ENCODE measurements at regions not wholly inside any gene's neighbourhood (a gene's known extent, or its start where the extent isn't known, plus 50 kb on each side); places are given as distances from the start of the nearest gene placed in this dataset.

DNA sequence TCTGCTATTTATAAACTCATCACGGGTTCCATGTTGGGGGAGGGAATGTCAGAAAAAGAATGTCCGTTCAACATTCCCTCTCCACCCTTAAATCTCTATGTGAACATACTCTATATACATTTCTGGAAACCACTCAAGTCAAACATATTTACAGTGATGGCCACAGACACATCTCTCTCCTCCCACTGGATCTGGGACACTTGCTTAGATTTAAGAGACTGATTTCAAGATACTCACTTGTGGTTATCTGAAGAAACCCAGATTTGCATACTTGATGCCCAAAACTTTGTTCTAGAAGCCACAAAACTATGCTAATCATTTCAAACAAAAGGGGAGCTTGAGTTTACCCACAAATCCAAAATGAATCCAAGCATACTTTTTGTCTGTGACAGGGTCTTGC is 182.9 kb upstream of the SOX9 start:
- no peaks in the 10 kb centered on the region for H3K36me3 Mint-ChIP-seq (ENCODE audit: low read depth)
- intact Hi-C loops (cut with micrococcal nuclease), result no loop called here
- peaks cover 18% of the 10 kb centered on the region for H3K9me3 Mint-ChIP-seq
- H3K4me1 Mint-ChIP-seq (ENCODE audit: low read depth), result no peaks in the 10 kb centered on the region
- no peak for DNase-seq (ENCODE audit: low spot score)
- no peaks in the 10 kb centered on the region for H3K27me3 Mint-ChIP-seq (ENCODE audit: low read depth)
- H3K4me3 Mint-ChIP-seq (ENCODE audit: low read depth), result no peak overlapping the region
- H3K27ac Mint-ChIP-seq, result no peak overlapping the region

DNA sequence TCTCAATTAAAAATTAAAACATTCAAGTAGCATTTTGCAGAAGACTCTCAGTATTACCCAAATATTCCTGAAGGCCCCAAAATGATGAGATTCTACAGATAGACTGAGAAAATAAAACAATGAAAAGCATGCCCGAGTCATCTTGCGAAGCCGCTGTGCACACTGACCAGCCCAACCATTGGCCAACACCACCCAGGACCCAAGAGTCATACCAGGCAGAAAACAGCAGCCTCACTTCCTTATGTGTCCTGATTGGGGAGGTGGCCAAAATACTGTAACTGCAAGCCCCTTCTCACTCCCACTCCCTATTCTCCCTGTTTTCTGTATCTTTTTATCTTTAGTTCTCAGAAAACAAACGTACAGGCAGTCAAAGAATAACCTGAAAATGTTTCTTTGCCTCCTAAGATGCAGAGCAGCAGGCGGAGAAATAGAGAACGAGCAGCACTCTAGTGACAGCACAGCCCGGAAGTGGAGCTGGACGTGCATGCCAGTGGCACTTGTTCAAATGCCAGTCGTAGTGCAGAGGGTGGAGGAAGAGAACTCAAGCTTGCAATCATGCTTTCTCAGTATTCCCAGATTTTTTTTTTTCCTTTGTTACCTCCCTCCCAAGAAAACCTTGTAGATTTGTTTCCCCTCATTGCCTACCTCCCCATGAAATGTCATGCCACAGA is 182.3 kb upstream of the SOX9 start:
- intact Hi-C loops (cut with micrococcal nuclease), result no loop called here
- no peak for DNase-seq (ENCODE audit: low spot score)
- Mint-ChIP-seq H3K4me1 (ENCODE audit: low read depth) (no peaks in the 10 kb centered on the region), H3K36me3 (ENCODE audit: low read depth) (no peaks in the 10 kb centered on the region), H3K4me3 (ENCODE audit: low read depth) (no peak overlapping the region), H3K9me3 (peaks cover 18% of the 10 kb centered on the region), H3K27me3 (ENCODE audit: low read depth) (no peaks in the 10 kb centered on the region), H3K27ac (no peak overlapping the region)

DNA sequence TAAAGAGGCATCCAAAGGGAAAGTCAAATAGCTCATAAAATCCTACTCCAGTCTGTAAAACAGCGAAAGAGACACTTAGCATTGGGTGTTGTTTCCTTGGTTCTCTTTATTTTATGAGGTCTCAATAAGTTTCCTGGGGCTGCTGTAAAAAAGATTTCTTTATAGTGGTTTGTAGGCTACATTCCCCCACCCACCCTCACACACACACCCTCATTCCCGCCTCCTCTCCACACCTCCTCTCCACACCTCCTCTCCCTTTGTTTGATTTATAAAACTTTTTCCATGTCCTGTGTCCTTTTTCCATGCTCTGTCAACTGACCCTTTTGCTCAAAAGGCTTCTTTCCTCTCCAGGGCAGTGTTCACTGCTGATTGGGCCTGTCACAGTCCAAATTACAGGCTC is 178.9 kb upstream of the SOX9 start:
- peaks cover 32% of the 10 kb centered on the region for H3K9me3 Mint-ChIP-seq
- intact Hi-C loops (cut with micrococcal nuclease), result no loop called here
- no peaks in the 10 kb centered on the region for H3K4me1 Mint-ChIP-seq (ENCODE audit: low read depth)
- no peaks in the 10 kb centered on the region for H3K27me3 Mint-ChIP-seq (ENCODE audit: low read depth)
- no peak overlapping the region for H3K4me3 Mint-ChIP-seq (ENCODE audit: low read depth)
- no peak for DNase-seq (ENCODE audit: low spot score)
- H3K27ac Mint-ChIP-seq, result no peak overlapping the region
- H3K36me3 Mint-ChIP-seq (ENCODE audit: low read depth), result no peaks in the 10 kb centered on the region

DNA sequence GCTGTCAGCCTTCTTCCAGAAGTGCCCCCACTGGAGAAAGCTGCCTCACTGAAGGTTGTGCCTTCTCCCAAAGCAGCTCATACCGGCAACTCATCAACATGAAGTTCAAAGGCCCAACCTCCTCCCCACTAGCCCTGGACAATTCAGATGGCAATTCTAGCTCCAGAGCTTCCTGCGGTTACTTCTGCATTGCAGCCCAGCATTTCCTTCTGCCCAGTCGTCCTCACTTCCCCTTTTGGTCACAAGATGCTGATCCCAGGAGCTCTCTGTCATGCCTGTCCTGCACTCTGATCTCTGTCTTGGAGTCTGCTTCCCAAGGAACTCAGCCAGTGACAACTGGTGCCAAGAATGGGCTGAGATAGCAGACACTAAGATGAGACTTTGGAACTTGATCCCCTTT is 178.2 kb upstream of the SOX9 start:
- intact Hi-C loops (cut with micrococcal nuclease), result no loop called here
- H3K4me1 Mint-ChIP-seq (ENCODE audit: low read depth), result no peaks in the 10 kb centered on the region
- peaks cover 32% of the 10 kb centered on the region for H3K9me3 Mint-ChIP-seq
- no peaks in the 10 kb centered on the region for H3K36me3 Mint-ChIP-seq (ENCODE audit: low read depth)
- no peak overlapping the region for H3K4me3 Mint-ChIP-seq (ENCODE audit: low read depth)
- no peak for DNase-seq (ENCODE audit: low spot score)
- H3K27ac Mint-ChIP-seq, result no peak overlapping the region
- no peaks in the 10 kb centered on the region for H3K27me3 Mint-ChIP-seq (ENCODE audit: low read depth)

DNA sequence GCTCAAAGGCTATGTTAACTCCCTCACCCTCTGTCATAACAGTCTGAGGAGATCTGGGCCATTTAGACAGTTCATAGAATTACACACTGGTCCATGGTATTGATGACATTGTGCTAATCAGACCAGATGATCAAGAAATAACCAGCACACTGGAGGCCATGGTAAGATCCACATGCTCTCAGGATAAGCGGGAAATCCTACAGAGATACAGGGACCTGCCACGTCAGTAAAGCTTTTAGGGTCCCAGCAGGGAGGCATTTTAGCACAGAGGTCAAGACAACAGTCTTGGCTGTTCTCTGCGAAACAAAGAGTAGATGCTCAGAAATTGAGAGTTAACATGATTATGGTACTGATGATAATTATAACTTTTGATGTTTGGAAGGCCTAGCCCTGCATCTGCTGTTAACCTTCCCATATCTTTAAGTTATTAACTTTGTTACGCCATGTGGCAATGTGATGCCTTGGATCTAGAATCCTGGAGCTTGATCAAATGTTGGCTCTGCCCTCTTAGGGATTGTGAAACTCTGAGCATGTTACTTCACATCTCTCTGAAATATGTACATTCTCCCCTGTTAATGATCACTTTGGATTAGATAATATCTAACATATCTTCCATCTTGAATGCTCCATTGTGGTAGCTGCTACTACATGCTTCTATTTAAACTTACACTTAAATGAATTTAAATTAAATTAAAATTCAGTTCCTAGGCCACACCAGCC is 172.0 kb upstream of the SOX9 start:
- DNase-seq (ENCODE audit: low spot score), result no peak
- intact Hi-C loops (cut with micrococcal nuclease), result no loop called here
- Mint-ChIP-seq H3K4me3 (ENCODE audit: low read depth) (no peak overlapping the region), H3K36me3 (ENCODE audit: low read depth) (no peaks in the 10 kb centered on the region), H3K9me3 (peaks cover 14% of the 10 kb centered on the region), H3K4me1 (ENCODE audit: low read depth) (no peaks in the 10 kb centered on the region), H3K27ac (no peak overlapping the region), H3K27me3 (ENCODE audit: low read depth) (no peaks in the 10 kb centered on the region)

DNA sequence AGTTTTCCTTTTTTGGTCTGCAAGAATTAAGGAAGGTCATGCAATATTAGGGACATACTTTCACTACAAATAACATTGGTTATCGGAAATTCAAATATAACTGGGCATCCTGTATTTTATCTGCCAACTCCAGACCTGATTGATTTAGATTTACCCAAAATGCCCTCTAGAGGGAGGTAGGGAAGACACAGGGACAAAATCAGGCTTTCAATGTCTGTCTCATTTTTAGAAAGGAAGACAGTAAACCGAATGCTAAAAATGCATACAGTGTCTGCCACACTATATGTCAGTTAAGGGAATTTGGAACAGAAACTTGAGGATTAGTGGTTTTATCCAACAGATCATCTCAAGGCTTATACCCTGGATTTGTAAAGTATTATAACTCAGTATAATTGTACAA is 161.7 kb upstream of the SOX9 start:
- intact Hi-C loops (cut with micrococcal nuclease), result no loop called here
- peaks cover 13% of the 10 kb centered on the region for H3K9me3 Mint-ChIP-seq
- DNase-seq (ENCODE audit: low spot score), result no peak
- no peaks in the 10 kb centered on the region for H3K4me1 Mint-ChIP-seq (ENCODE audit: low read depth)
- no peak overlapping the region for H3K27ac Mint-ChIP-seq
- no peak overlapping the region for H3K4me3 Mint-ChIP-seq (ENCODE audit: low read depth)
- no peaks in the 10 kb centered on the region for H3K27me3 Mint-ChIP-seq (ENCODE audit: low read depth)
- H3K36me3 Mint-ChIP-seq (ENCODE audit: low read depth), result no peaks in the 10 kb centered on the region

DNA sequence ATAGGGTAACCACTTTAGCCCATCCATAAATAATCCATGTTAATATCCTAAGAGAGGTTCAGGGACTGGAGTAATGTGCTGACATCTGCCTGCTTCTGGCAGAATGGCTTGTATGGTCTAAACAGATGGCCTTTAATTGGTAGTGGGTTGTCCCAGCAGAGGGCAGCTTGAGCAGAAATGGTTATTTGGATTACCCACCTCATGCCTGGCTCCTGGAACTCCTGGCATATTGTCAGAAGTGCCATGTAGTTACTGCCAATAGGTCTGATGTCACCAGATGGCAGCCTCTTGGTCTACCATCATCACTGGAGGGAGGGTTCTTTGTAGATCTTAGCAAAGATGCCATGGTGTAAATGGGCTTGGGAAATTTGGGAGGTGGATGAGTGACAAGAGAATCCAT is 157.5 kb upstream of the SOX9 start:
- Mint-ChIP-seq H3K9me3 (peaks cover 11% of the 10 kb centered on the region), H3K36me3 (ENCODE audit: low read depth) (no peaks in the 10 kb centered on the region), H3K4me3 (ENCODE audit: low read depth) (no peak overlapping the region), H3K27ac (no peak overlapping the region), H3K27me3 (ENCODE audit: low read depth) (no peaks in the 10 kb centered on the region), H3K4me1 (ENCODE audit: low read depth) (no peaks in the 10 kb centered on the region)
- intact Hi-C loops (cut with micrococcal nuclease), result no loop called here
- DNase-seq (ENCODE audit: low spot score), result no peak

DNA sequence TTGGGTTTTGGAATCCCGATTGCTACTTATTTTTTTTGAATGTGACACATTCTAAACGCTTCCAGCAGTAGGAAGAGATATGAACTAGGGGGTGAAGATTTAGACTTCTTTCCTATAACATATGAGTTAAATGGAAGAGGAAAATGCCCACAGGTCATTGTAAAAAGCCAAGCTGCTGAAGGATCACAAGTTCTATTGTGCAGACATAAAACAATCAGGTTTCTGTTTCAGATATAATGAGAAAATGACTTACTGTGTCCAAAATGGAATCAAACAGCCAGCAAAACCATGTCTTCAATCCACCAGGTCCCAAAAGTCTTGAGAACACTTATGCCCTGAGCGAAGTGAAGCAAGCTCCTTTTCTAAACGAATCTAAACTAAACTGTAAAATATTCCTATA is 157.0 kb upstream of the SOX9 start:
- H3K9me3 Mint-ChIP-seq, result peaks cover 11% of the 10 kb centered on the region
- intact Hi-C loops (cut with micrococcal nuclease), result no loop called here
- DNase-seq (ENCODE audit: low spot score), result no peak
- H3K4me1 Mint-ChIP-seq (ENCODE audit: low read depth), result no peaks in the 10 kb centered on the region
- no peak overlapping the region for H3K27ac Mint-ChIP-seq
- H3K4me3 Mint-ChIP-seq (ENCODE audit: low read depth), result no peak overlapping the region
- no peaks in the 10 kb centered on the region for H3K27me3 Mint-ChIP-seq (ENCODE audit: low read depth)
- no peaks in the 10 kb centered on the region for H3K36me3 Mint-ChIP-seq (ENCODE audit: low read depth)

DNA sequence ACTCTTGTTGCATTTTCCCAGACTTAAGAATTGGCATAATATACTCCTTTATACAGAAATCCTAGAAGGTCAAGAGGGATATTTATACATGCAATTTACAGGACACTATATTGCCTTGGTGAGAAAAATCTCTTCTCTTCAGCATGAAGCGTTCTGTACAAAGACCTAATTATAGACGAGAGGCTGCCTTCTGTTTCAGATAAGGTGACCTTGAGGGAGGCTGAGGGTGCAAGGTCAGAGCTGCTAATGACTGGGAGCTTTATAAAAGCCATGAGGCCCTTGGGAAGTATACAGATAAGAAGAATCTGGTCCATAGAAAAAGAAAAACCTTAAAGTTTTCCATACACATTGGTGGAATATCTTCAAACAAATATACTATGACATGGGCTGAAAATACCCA is 156.3 kb upstream of the SOX9 start:
- intact Hi-C loops (cut with micrococcal nuclease), result no loop called here
- Mint-ChIP-seq H3K4me1 (ENCODE audit: low read depth) (no peaks in the 10 kb centered on the region), H3K9me3 (peaks cover 11% of the 10 kb centered on the region), H3K27ac (no peak overlapping the region), H3K4me3 (ENCODE audit: low read depth) (no peak overlapping the region), H3K36me3 (ENCODE audit: low read depth) (no peaks in the 10 kb centered on the region), H3K27me3 (ENCODE audit: low read depth) (no peaks in the 10 kb centered on the region)
- no peak for DNase-seq (ENCODE audit: low spot score)

DNA sequence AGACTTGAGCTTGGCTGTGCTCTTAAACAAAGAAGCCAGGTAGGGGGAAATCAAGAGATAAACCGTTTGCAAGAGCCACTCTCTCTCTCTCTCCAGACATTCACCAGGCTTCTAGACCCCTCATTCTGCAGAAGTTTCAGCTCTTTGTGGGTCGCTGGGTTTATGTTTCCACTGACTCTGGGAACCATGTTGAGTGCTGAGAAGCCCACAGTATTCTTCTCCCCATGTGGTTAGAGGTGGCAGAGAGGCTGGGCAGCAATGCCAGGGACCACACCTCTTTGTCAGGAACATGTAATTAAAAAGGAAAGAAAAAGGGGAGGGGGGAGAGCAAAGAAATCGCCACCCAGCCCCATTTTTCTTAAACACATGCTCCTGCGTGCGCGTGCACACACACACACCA is 154.8 kb upstream of the SOX9 start:
- H3K36me3 Mint-ChIP-seq (ENCODE audit: low read depth), result no peaks in the 10 kb centered on the region
- no peak for DNase-seq (ENCODE audit: low spot score)
- H3K9me3 Mint-ChIP-seq, result peaks cover 8% of the 10 kb centered on the region
- H3K27ac Mint-ChIP-seq, result no peak overlapping the region
- intact Hi-C loops (cut with micrococcal nuclease), result no loop called here
- no peaks in the 10 kb centered on the region for H3K27me3 Mint-ChIP-seq (ENCODE audit: low read depth)
- H3K4me3 Mint-ChIP-seq (ENCODE audit: low read depth), result no peak overlapping the region
- no peaks in the 10 kb centered on the region for H3K4me1 Mint-ChIP-seq (ENCODE audit: low read depth)

DNA sequence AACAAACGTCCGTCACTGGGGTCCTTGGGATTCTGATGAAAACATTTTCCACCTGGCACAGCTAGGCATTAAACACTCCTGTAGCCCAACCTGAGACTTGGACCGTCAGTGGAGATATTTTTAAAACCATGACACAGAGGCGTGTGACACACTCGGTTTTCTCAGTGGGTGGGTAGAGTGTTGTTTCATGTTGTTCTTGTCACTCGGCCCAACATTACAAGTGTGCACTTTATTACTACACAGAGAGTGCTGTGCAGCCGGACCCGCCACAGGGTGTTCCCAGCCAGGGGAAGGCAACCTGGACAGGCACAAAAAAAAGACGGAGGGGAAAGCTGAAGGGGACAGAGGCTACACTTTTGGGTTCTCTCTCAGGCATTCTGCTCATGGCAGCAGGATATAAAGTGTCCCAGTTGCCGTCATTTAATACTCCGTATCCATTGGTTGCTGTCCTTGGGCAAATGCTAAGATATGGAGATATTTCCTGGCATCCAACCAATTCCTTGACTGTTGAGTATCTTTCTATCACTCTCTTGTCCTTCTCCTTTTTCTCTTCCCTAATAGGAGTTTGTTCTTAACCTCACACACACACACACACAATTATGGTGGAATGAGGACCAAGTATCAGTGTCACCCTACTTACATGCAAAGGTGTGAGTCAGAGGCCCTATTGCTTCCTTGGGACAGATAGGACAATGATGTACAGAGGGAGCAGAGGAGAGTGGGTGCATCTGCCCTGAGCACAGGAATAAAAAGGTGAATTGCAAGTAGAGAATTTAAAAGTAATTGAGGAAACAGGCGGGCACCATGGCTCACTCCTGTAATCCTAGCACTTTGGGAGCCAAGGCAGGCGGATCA is 154.1 kb upstream of the SOX9 start:
- Mint-ChIP-seq H3K9me3 (peaks cover 8% of the 10 kb centered on the region), H3K27ac (no peak overlapping the region), H3K4me3 (ENCODE audit: low read depth) (no peak overlapping the region), H3K4me1 (ENCODE audit: low read depth) (no peaks in the 10 kb centered on the region), H3K27me3 (ENCODE audit: low read depth) (no peaks in the 10 kb centered on the region), H3K36me3 (ENCODE audit: low read depth) (no peaks in the 10 kb centered on the region)
- intact Hi-C loops (cut with micrococcal nuclease), result no loop called here
- DNase-seq (ENCODE audit: low spot score), result no peak

DNA sequence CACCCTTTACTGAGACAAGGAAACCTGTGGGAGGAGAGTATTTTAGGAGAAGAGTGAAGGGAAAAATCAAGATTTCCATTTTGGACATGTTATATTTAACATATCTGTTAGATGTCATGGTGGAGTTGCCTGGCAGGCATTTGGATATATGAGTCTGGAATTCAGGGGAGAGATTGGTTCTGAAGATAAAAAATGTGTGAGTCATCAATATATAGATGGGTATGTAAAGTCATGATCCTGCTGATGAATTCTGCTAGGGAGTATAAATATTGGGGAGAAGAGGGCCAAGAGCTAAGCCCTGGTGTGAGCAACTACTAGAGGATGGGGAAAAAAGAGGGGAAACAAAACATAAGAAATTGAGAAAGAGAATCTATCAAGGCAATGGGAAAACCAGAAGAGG is 151.3 kb upstream of the SOX9 start:
- Mint-ChIP-seq H3K27ac (no peak overlapping the region), H3K4me1 (ENCODE audit: low read depth) (no peaks in the 10 kb centered on the region), H3K4me3 (ENCODE audit: low read depth) (no peak overlapping the region), H3K36me3 (ENCODE audit: low read depth) (no peaks in the 10 kb centered on the region), H3K27me3 (ENCODE audit: low read depth) (no peaks in the 10 kb centered on the region), H3K9me3 (peaks cover 8% of the 10 kb centered on the region)
- no peak for DNase-seq (ENCODE audit: low spot score)
- intact Hi-C loops (cut with micrococcal nuclease), result no loop called here

DNA sequence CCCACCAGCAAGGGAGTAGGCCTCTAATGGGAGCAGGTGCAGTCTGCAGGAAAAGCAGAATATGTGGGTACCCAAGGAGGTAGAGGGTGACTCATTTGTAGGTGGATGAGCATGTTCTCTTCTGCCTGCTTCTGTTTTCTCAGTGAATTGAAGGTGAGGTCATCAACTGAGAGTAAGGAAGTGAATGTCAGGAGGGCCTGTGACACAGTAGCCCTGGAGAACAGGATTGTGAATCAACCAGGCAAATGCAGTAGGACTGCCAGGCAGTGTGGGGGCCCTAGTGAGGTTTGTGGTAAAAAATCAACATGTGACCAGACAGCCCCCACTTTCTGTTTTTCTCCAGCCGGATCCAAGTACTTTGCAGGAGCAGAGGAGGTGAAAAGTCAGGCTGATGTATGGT is 150.5 kb upstream of the SOX9 start:
- DNase-seq (ENCODE audit: low spot score), result no peak
- Mint-ChIP-seq H3K4me3 (ENCODE audit: low read depth) (no peak overlapping the region), H3K36me3 (ENCODE audit: low read depth) (no peaks in the 10 kb centered on the region), H3K27ac (no peak overlapping the region), H3K9me3 (peaks cover 8% of the 10 kb centered on the region), H3K27me3 (ENCODE audit: low read depth) (no peaks in the 10 kb centered on the region), H3K4me1 (ENCODE audit: low read depth) (no peaks in the 10 kb centered on the region)
- intact Hi-C loops (cut with micrococcal nuclease), result no loop called here

Data from activated T-helper 2 cell treated with anti-CD3 and anti-CD28 coated beads, Interferon-gamma antibody, Interleukin-2, Interleukin-4, amounts not matched to agents 10 μg/mL and 5 μg/mL and 100 μg/mL, durations not matched to agents 14 hours and 24 hours and 36 hours (primary cell).